DOHH2 (cell line): ENCODE measurements at regions not wholly inside any gene's neighbourhood (a gene's known extent, or its start where the extent isn't known, plus 50 kb on each side); places are given as distances from the start of the nearest gene placed in this dataset.

ENCODE experiments used
- H3F3A ChIP-seq: fragments of 200-600 bp; sonication (generic), shearing (Covaris generic); 2 replicates; pipeline ENCODE4 v1.6.0; 2016; ENCODE audit warnings: antibody characterized with exemption, mild to moderate bottlenecking; ENCODE audit not compliant: control insufficient read depth, insufficient read depth
- H3K27ac ChIP-seq: fragments of 200-600 bp; sonication (generic); 2 replicates; pipeline ENCODE4 v1.5.1; 2014; ENCODE audit warnings: low read depth, mild to moderate bottlenecking, low read length, moderate library complexity
- H3K27me3 ChIP-seq: fragments of 200-600 bp; sonication (generic); 2 replicates; pipeline ENCODE4 v1.6.1; 2014; ENCODE audit warnings: mild to moderate bottlenecking, low read length, mixed read lengths; ENCODE audit not compliant: control insufficient read depth
- H3K36me3 ChIP-seq: fragments of 200-600 bp; sonication (generic); 2 replicates; pipeline ENCODE4 v1.6.1; 2014; ENCODE audit warnings: mild to moderate bottlenecking, low read length, moderate library complexity, mixed read lengths; ENCODE audit not compliant: control insufficient read depth
- H3K4me1 ChIP-seq: fragments of 200-600 bp; sonication (generic); 2 replicates; pipeline ENCODE4 v1.6.1; 2014; ENCODE audit warnings: mild to moderate bottlenecking, low read length, mixed read lengths; ENCODE audit not compliant: control insufficient read depth
- H3K4me2 ChIP-seq: fragments of 200-600 bp; sonication (generic); 2 replicates; pipeline ENCODE4 v1.6.0; 2014; ENCODE audit warnings: mild to moderate bottlenecking, low read length, moderate library complexity
- H3K4me3 ChIP-seq: fragments of 200-600 bp; sonication (generic); 2 replicates; pipeline ENCODE4 v1.5.1; 2014; ENCODE audit warnings: mild to moderate bottlenecking, low read length, mixed read lengths
- H3K79me2 ChIP-seq: fragments of 200-600 bp; sonication (generic); 2 replicates; pipeline ENCODE4 v1.6.1; 2014; ENCODE audit warnings: mild to moderate bottlenecking, low read length, mixed read lengths; ENCODE audit not compliant: control insufficient read depth
- H3K9me2 ChIP-seq: fragments of 200-600 bp; sonication (generic); replicated peaks from 2 replicates; pipeline ENCODE4 v1.6.1; 2014; ENCODE audit warnings: mild to moderate bottlenecking, low read length, mixed read lengths; ENCODE audit not compliant: control insufficient read depth
- H3K9me3 ChIP-seq: fragments of 200-600 bp; sonication (generic); 2 replicates; pipeline ENCODE4 v1.6.1; 2014; ENCODE audit warnings: antibody characterized with exemption, low read length, mixed read lengths; ENCODE audit not compliant: control insufficient read depth, insufficient read depth
- H4K20me1 ChIP-seq: fragments of 200-600 bp; sonication (generic); 2 replicates; pipeline ENCODE4 v1.6.0; 2014; ENCODE audit warnings: low read depth, mild to moderate bottlenecking, antibody characterized with exemption, low read length, moderate library complexity; ENCODE audit not compliant: control insufficient read depth, insufficient read depth
- CTCF ChIP-seq: fragments of 200-600 bp; sonication (generic); IDR thresholded peaks from one replicate; pipeline ENCODE4 v1.5.1; 2014; ENCODE audit warnings: antibody characterized with exemption, mild to moderate bottlenecking, low read depth, low read length; ENCODE audit not compliant: poor library complexity, severe bottlenecking
- EZH2phosphoT487 ChIP-seq: fragments of 200-600 bp; sonication (generic); IDR thresholded peaks from 2 replicates; pipeline ENCODE4 v1.6.1; 2017; ENCODE audit warnings: borderline replicate concordance, mild to moderate bottlenecking, antibody characterized with exemption, low read length, moderate library complexity, mixed read lengths

GRCh38 chr10:117684046-117684610 lies 141.6 kb downstream of the EMX2 start:
- Histone ChIP-seq H3K79me2 (no peaks in the 10 kb centered on the region), H3K4me1 (no peaks in the 10 kb centered on the region), H3K36me3 (no peaks in the 10 kb centered on the region), H3K4me3 (no peak overlapping the region), H4K20me1 (no peaks in the 10 kb centered on the region), H3K4me2 (no peak overlapping the region), H3K27ac (no peak overlapping the region), H3F3A (no peaks in the 10 kb centered on the region), H3K9me3 (no peaks in the 10 kb centered on the region), H3K27me3 (no peaks in the 10 kb centered on the region), H3K9me2 (no peaks in the 10 kb centered on the region)
- TF ChIP-seq EZH2phosphoT487 (no peak), CTCF (no peak)

GRCh38 chr10:117684672-117685211 lies 142.2 kb downstream of the EMX2 start:
- Histone ChIP-seq H3K79me2 (no peaks in the 10 kb centered on the region), H3K4me1 (no peaks in the 10 kb centered on the region), H3F3A (no peaks in the 10 kb centered on the region), H3K27ac (no peak overlapping the region), H3K9me3 (no peaks in the 10 kb centered on the region), H3K36me3 (no peaks in the 10 kb centered on the region), H4K20me1 (no peaks in the 10 kb centered on the region), H3K27me3 (no peaks in the 10 kb centered on the region), H3K4me3 (no peak overlapping the region), H3K9me2 (no peaks in the 10 kb centered on the region), H3K4me2 (no peak overlapping the region)
- TF ChIP-seq CTCF (no peak), EZH2phosphoT487 (no peak)

GRCh38 chr10:117685431-117685830 lies 142.9 kb downstream of the EMX2 start:
- H4K20me1 ChIP-seq: no peaks in the 10 kb centered on the region
- H3K27ac ChIP-seq: no peak overlapping the region
- H3K9me2 ChIP-seq: no peaks in the 10 kb centered on the region
- TF ChIP-seq EZH2phosphoT487 (no peak), CTCF (no peak)
- no peaks in the 10 kb centered on the region for H3K9me3 ChIP-seq
- H3F3A ChIP-seq: no peaks in the 10 kb centered on the region
- H3K27me3 ChIP-seq: no peaks in the 10 kb centered on the region
- no peak overlapping the region for H3K4me3 ChIP-seq
- no peaks in the 10 kb centered on the region for H3K36me3 ChIP-seq
- no peak overlapping the region for H3K4me2 ChIP-seq
- no peaks in the 10 kb centered on the region for H3K4me1 ChIP-seq
- H3K79me2 ChIP-seq: no peaks in the 10 kb centered on the region
